ENCODE measurements at regions not wholly inside any gene's neighbourhood (a gene's known extent, or its start where the extent isn't known, plus 50 kb on each side); places are given as distances from the start of the nearest gene placed in this dataset.

GRCh38 chr3:116961106-116961505 lies 251.5 kb downstream of the TUSC7 start:
- no peak overlapping the region for H2AK5ac ChIP-seq (ENCODE audit: low read length)
- H3K4me1 ChIP-seq (ENCODE audit: control insufficient read depth in 1 of 2, insufficient read depth in 2 of 2, low read length in 2 of 2) = no peaks in the 10 kb centered on the region
- no peak overlapping the region for H4K91ac ChIP-seq (ENCODE audit: low read depth, low read length)
- H3K23ac ChIP-seq (ENCODE audit: low read length) = no peak overlapping the region
- no peak overlapping the region for H3K14ac ChIP-seq (ENCODE audit: low read length)
- H4K8ac ChIP-seq (ENCODE audit: low read depth, low read length) = no peak overlapping the region
- H2AFZ ChIP-seq (ENCODE audit: insufficient read depth, low read length, poor library complexity) = no peak overlapping the region
- H3K4me2 ChIP-seq (ENCODE audit: low read length) = no peak overlapping the region
- no peaks in the 10 kb centered on the region for H3K9me3 ChIP-seq (ENCODE audit: insufficient read depth, low read depth, low read length)
- H3K4ac ChIP-seq (ENCODE audit: low read depth, low read length) = no peak overlapping the region
- H3K36me3 ChIP-seq (ENCODE audit: control insufficient read depth in 1 of 2, insufficient read depth in 2 of 2, low read length in 2 of 2) = no peaks in the 10 kb centered on the region
- H3K4me3 ChIP-seq (ENCODE audit: low read depth, low read length) = no peak overlapping the region
- no peaks in the 10 kb centered on the region for H3K79me1 ChIP-seq (ENCODE audit: low read length)
- no peaks in the 10 kb centered on the region for H3K79me2 ChIP-seq (ENCODE audit: control insufficient read depth, insufficient read depth, low read length, poor library complexity)
- no peaks in the 10 kb centered on the region for H3K27me3 ChIP-seq (ENCODE audit: insufficient read depth, low read length)
- H3K27ac ChIP-seq (ENCODE audit: low read depth, low read length) = no peak overlapping the region
- H3K9ac ChIP-seq (ENCODE audit: low read length) = no peak overlapping the region
- no CpG with 5 or more reads among the region's 4 CpGs for WGBS (ENCODE audit: extremely low coverage, insufficient coverage, insufficient read length)
- DNase-seq = no peak
- no peak overlapping the region for H3K18ac ChIP-seq (ENCODE audit: low read length)
- no peak overlapping the region for H2BK5ac ChIP-seq (ENCODE audit: low read depth, low read length, poor library complexity)
- H4K12ac ChIP-seq (ENCODE audit: low read depth, low read length) = no peak overlapping the region
- H2BK12ac ChIP-seq (ENCODE audit: low read length) = no peak overlapping the region
- H2BK120ac ChIP-seq (ENCODE audit: insufficient read depth, low read length, poor library complexity) = no peak overlapping the region

GRCh38 chr3:116963802-116964201 lies 254.2 kb downstream of the TUSC7 start:
- Histone ChIP-seq H2BK12ac (ENCODE audit: low read length) (no peak overlapping the region), H3K4me2 (ENCODE audit: low read length) (no peak overlapping the region), H3K79me1 (ENCODE audit: low read length) (no peaks in the 10 kb centered on the region), H2AFZ (ENCODE audit: insufficient read depth, low read length, poor library complexity) (no peak overlapping the region), H2BK120ac (ENCODE audit: insufficient read depth, low read length, poor library complexity) (no peak overlapping the region), H3K4me1 (ENCODE audit: control insufficient read depth in 1 of 2, insufficient read depth in 2 of 2, low read length in 2 of 2) (no peaks in the 10 kb centered on the region), H3K9ac (ENCODE audit: low read length) (no peak overlapping the region), H4K91ac (ENCODE audit: low read depth, low read length) (no peak overlapping the region), H3K23ac (ENCODE audit: low read length) (no peak overlapping the region), H3K9me3 (ENCODE audit: insufficient read depth, low read depth, low read length) (no peaks in the 10 kb centered on the region), H4K8ac (ENCODE audit: low read depth, low read length) (no peak overlapping the region), H3K27me3 (ENCODE audit: insufficient read depth, low read length) (no peaks in the 10 kb centered on the region), H3K79me2 (ENCODE audit: control insufficient read depth, insufficient read depth, low read length, poor library complexity) (no peaks in the 10 kb centered on the region), H3K18ac (ENCODE audit: low read length) (no peak overlapping the region), H3K4ac (ENCODE audit: low read depth, low read length) (no peak overlapping the region), H3K27ac (ENCODE audit: low read depth, low read length) (no peak overlapping the region), H2AK5ac (ENCODE audit: low read length) (no peak overlapping the region), H3K14ac (ENCODE audit: low read length) (no peak overlapping the region), H4K12ac (ENCODE audit: low read depth, low read length) (no peak overlapping the region), H2BK5ac (ENCODE audit: low read depth, low read length, poor library complexity) (no peak overlapping the region), H3K36me3 (ENCODE audit: control insufficient read depth in 1 of 2, insufficient read depth in 2 of 2, low read length in 2 of 2) (no peaks in the 10 kb centered on the region), H3K4me3 (ENCODE audit: low read depth, low read length) (no peak overlapping the region)
- no peak for DNase-seq
- WGBS (ENCODE audit: extremely low coverage, insufficient coverage, insufficient read length) = no CpG with 5 or more reads among the region's 3 CpGs

- no peak for DNase-seq
- Histone ChIP-seq H3K9me3 (ENCODE audit: insufficient read depth, low read depth, low read length) (peaks cover 2% of the 10 kb centered on the region), H2BK5ac (ENCODE audit: low read depth, low read length, poor library complexity) (no peak overlapping the region), H2BK12ac (ENCODE audit: low read length) (no peak overlapping the region), H3K27ac (ENCODE audit: low read depth, low read length) (no peak overlapping the region), H3K79me1 (ENCODE audit: low read length) (no peaks in the 10 kb centered on the region), H3K36me3 (ENCODE audit: control insufficient read depth in 1 of 2, insufficient read depth in 2 of 2, low read length in 2 of 2) (no peaks in the 10 kb centered on the region), H3K14ac (ENCODE audit: low read length) (no peak overlapping the region), H3K4me1 (ENCODE audit: control insufficient read depth in 1 of 2, insufficient read depth in 2 of 2, low read length in 2 of 2) (no peaks in the 10 kb centered on the region), H3K18ac (ENCODE audit: low read length) (no peak overlapping the region), H3K4me3 (ENCODE audit: low read depth, low read length) (no peak overlapping the region), H3K9ac (ENCODE audit: low read length) (no peak overlapping the region), H4K12ac (ENCODE audit: low read depth, low read length) (no peak overlapping the region), H3K27me3 (ENCODE audit: insufficient read depth, low read length) (no peaks in the 10 kb centered on the region), H2AFZ (ENCODE audit: insufficient read depth, low read length, poor library complexity) (no peak overlapping the region), H2AK5ac (ENCODE audit: low read length) (no peak overlapping the region), H3K23ac (ENCODE audit: low read length) (no peak overlapping the region), H3K4ac (ENCODE audit: low read depth, low read length) (no peak overlapping the region), H2BK120ac (ENCODE audit: insufficient read depth, low read length, poor library complexity) (no peak overlapping the region), H3K79me2 (ENCODE audit: control insufficient read depth, insufficient read depth, low read length, poor library complexity) (no peaks in the 10 kb centered on the region), H4K8ac (ENCODE audit: low read depth, low read length) (no peak overlapping the region), H4K91ac (ENCODE audit: low read depth, low read length) (no peak overlapping the region), H3K4me2 (ENCODE audit: low read length) (no peak overlapping the region)
- WGBS (ENCODE audit: extremely low coverage, insufficient coverage, insufficient read length) = no CpG with 5 or more reads among the region's 2 CpGs
Observed at GRCh38 chr3:116966649-116967048, 257.1 kb downstream of the TUSC7 start.

GRCh38 chr3:116969135-116969534 lies 259.6 kb downstream of the TUSC7 start:
- no CpG with 5 or more reads among the region's 6 CpGs for WGBS (ENCODE audit: extremely low coverage, insufficient coverage, insufficient read length)
- Histone ChIP-seq H3K9ac (ENCODE audit: low read length) (no peak overlapping the region), H3K27ac (ENCODE audit: low read depth, low read length) (no peak overlapping the region), H3K79me2 (ENCODE audit: control insufficient read depth, insufficient read depth, low read length, poor library complexity) (no peaks in the 10 kb centered on the region), H2AFZ (ENCODE audit: insufficient read depth, low read length, poor library complexity) (no peak overlapping the region), H3K4me3 (ENCODE audit: low read depth, low read length) (no peak overlapping the region), H3K4me2 (ENCODE audit: low read length) (no peak overlapping the region), H3K4ac (ENCODE audit: low read depth, low read length) (no peak overlapping the region), H3K14ac (ENCODE audit: low read length) (no peak overlapping the region), H2BK5ac (ENCODE audit: low read depth, low read length, poor library complexity) (no peak overlapping the region), H3K27me3 (ENCODE audit: insufficient read depth, low read length) (no peaks in the 10 kb centered on the region), H4K91ac (ENCODE audit: low read depth, low read length) (no peak overlapping the region), H3K79me1 (ENCODE audit: low read length) (no peaks in the 10 kb centered on the region), H2AK5ac (ENCODE audit: low read length) (no peak overlapping the region), H3K23ac (ENCODE audit: low read length) (no peak overlapping the region), H2BK12ac (ENCODE audit: low read length) (no peak overlapping the region), H4K8ac (ENCODE audit: low read depth, low read length) (no peak overlapping the region), H2BK120ac (ENCODE audit: insufficient read depth, low read length, poor library complexity) (no peak overlapping the region), H3K36me3 (ENCODE audit: control insufficient read depth in 1 of 2, insufficient read depth in 2 of 2, low read length in 2 of 2) (no peaks in the 10 kb centered on the region), H3K18ac (ENCODE audit: low read length) (no peak overlapping the region), H4K12ac (ENCODE audit: low read depth, low read length) (no peak overlapping the region), H3K4me1 (ENCODE audit: control insufficient read depth in 1 of 2, insufficient read depth in 2 of 2, low read length in 2 of 2) (no peaks in the 10 kb centered on the region), H3K9me3 (ENCODE audit: insufficient read depth, low read depth, low read length) (peaks cover 2% of the 10 kb centered on the region)
- DNase-seq = no peak

Measured in trophoblast cell (in vitro differentiated cells and primary cell).